Spleen (tissue), 11 donors: ENCODE measurements at regions not wholly inside any gene's neighbourhood (a gene's known extent, or its start where the extent isn't known, plus 50 kb on each side); places are given as distances from the start of the nearest gene placed in this dataset.

Experiments
- DNase-seq: peaks from one replicate; pipeline ENCODE4 v3.0.0-alpha.2; 2020
- H3K27ac ChIP-seq, 8 donors: fragments of 200-600 bp; sonication (generic) in 7 of 8; 1 replicate in 4 of 8; 2 replicates in 4 of 8; pipeline versions ENCODE4 v1.5.0 to v1.8.0; 2016 to 2021; ENCODE audit warnings: inconsistent platforms in 4 of 8, mild to moderate bottlenecking in 4 of 8, moderate library complexity in 1 of 8
- H3K27me3 ChIP-seq, 7 donors: fragments of 200-600 bp; sonication (generic) in 6 of 7; replicated peaks in 1 of 7; 1 replicate in 4 of 7; 2 replicates in 3 of 7; pipeline versions ENCODE4 v1.5.0 to v1.8.0; 2016 to 2021; ENCODE audit warnings: inconsistent platforms in 3 of 7, mild to moderate bottlenecking in 1 of 7
- H3K36me3 ChIP-seq, 6 donors: fragments of 200-600 bp; sonication (generic) in 5 of 6; 1 replicate in 4 of 6; 2 replicates in 2 of 6; pipeline versions ENCODE4 v1.5.0 to v1.8.0; 2016 to 2021; ENCODE audit warnings: inconsistent platforms in 2 of 6
- H3K4me1 ChIP-seq, 6 donors: fragments of 200-600 bp; sonication (generic) in 5 of 6; 1 replicate in 3 of 6; 2 replicates in 3 of 6; pipeline versions ENCODE4 v1.5.0 to v1.8.0; 2016 to 2021; ENCODE audit warnings: inconsistent platforms in 3 of 6
- H3K4me3 ChIP-seq, 8 donors: fragments of 200-600 bp; sonication (generic) in 7 of 8; 1 replicate in 4 of 8; 2 replicates in 4 of 8; pipeline versions ENCODE4 v1.5.0 to v1.8.0; 2016 to 2021; ENCODE audit warnings: inconsistent platforms in 4 of 8, mild to moderate bottlenecking in 4 of 8, moderate library complexity in 2 of 8
- H3K9me3 ChIP-seq, 8 donors: fragments of 200-600 bp; sonication (generic) in 7 of 8; 1 replicate in 4 of 8; 2 replicates in 4 of 8; pipeline versions ENCODE4 v1.5.0 to v1.8.0; 2016 to 2021; ENCODE audit warnings: inconsistent platforms in 4 of 8
- POLR2A ChIP-seq, 3 donors: fragments of 450-650 bp; IDR thresholded peaks; one replicate each; pipeline ENCODE4 v1.5.1; 2017; ENCODE audit warnings: antibody characterized with exemption in 3 of 3, mild to moderate bottlenecking in 1 of 3
- POLR2AphosphoS5 ChIP-seq, 3 donors: sonication (generic); formaldehyde crosslinking; IDR thresholded peaks; one replicate each; pipeline ENCODE4 v1.5.1; 2017; ENCODE audit warnings: antibody characterized with exemption in 3 of 3
- WGBS, 5 donors: extraction: QIAGEN DNeasy Blood & Tissue Kit in 3 of 5; methylation state at CpG; one replicate each; pipeline versions ENCODE4 v1.1.5 to v1.1.7; 2013 to 2018; 5-methylcytosine and 5-hydroxymethylcytosine counted together
- intact Hi-C: fragments of 100-400 bp; cut with DNase I; formaldehyde crosslinking; loops from one replicate; pipeline ENCODE4 v1.15.0; 2023; ENCODE audit warnings: low total_unique reads
- TF ChIP-seq, protein P1 (sequence below), 11 experiments: fragments of 200-600 bp in 7 of 11; fragments of 450-650 bp in 4 of 11; sonication (generic) in 4 of 11; IDR thresholded peaks in 8 of 11; conservative IDR thresholded peaks in 3 of 11; 1 replicate in 7 of 11; 2 replicates in 4 of 11; pipeline versions ENCODE4 v1.4.0 to v1.8.0; 2016 to 2021; ENCODE audit warnings: antibody characterized with exemption in 11 of 11, inconsistent platforms in 4 of 11, mild to moderate bottlenecking in 1 of 11
- donor health status: healthy with polysubstance abuse.
- donor health status: DM: no; HTN: no; CAD: no; lungs with moderate emphysema.
- donor health status: DM: no; HTN: no; CAD: no.
- donor health status: Bipolar disorder and iron deficiency.
- donor health status: healthy.
- donor health status: DM: no; HTN: no; CAD: no.
- donor health status: DM: yes; HTN: yes; CAD: no.

DNA sequence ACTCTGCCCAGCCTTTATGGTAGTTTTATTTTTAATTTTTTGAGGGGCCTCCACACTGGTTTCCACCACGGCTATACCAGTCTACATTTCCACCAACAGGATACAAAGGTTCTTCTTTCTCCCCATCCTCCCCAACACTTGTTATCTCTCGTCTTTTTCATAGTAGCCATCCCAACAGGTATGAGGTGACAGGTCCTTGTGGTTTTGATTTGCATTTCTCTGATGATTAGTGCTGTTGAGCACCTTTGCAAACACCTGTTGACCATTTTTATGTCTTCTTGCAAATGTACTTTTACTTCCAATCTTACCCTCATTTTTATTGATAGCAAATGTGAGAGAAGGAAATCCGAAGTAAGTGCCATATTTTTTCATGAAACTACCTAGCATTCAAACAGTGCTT is 195.4 kb upstream of the PREP start:
- intact Hi-C loops, result no loop called here
- Histone ChIP-seq H3K4me1 (no peaks in the 10 kb centered on the region), H3K4me3 (no peak overlapping the region), H3K27me3 (no peaks in the 10 kb centered on the region), H3K27ac (no peak overlapping the region), H3K36me3 (no peaks in the 10 kb centered on the region), H3K9me3 (no peaks in the 10 kb centered on the region)
- no peak for DNase-seq
- 71 to 89% (median 80%) methylated on average over 3 of the region's 3 CpGs for WGBS, 5 donors
- TF ChIP-seq, protein P1, sequence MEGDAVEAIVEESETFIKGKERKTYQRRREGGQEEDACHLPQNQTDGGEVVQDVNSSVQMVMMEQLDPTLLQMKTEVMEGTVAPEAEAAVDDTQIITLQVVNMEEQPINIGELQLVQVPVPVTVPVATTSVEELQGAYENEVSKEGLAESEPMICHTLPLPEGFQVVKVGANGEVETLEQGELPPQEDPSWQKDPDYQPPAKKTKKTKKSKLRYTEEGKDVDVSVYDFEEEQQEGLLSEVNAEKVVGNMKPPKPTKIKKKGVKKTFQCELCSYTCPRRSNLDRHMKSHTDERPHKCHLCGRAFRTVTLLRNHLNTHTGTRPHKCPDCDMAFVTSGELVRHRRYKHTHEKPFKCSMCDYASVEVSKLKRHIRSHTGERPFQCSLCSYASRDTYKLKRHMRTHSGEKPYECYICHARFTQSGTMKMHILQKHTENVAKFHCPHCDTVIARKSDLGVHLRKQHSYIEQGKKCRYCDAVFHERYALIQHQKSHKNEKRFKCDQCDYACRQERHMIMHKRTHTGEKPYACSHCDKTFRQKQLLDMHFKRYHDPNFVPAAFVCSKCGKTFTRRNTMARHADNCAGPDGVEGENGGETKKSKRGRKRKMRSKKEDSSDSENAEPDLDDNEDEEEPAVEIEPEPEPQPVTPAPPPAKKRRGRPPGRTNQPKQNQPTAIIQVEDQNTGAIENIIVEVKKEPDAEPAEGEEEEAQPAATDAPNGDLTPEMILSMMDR (IDR thresholded peaks at IDR 0.05 in 8 of 11, conservative IDR thresholded peaks at IDR 0.05 in 3 of 11), result no peak
- no peak for TF ChIP-seq POLR2AphosphoS5 (IDR thresholded peaks at IDR 0.05)
- no peak for TF ChIP-seq POLR2A (IDR thresholded peaks at IDR 0.05)

DNA sequence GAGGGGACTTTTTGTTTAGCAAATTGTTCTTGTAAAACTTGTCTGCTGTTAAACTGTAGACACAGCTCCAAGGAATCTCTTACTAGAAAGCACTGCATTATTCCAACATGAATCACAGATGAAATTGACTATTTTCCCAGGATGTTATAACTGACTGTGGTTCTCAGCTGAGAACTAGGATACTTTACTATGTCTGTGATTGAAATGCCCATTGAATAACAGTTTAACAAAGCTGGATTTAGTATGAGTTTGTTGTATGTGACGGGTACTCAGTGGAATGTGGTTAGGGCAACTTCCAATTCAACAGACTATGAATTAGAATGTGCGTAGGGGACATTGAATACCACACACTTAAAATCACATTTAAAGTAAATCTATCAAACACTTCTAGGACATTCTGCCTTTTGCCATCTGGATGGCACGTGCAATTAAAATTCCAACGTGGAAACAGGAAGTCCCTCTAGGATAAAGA is 193.4 kb upstream of the PREP start:
- no peaks in the 10 kb centered on the region for H3K27me3 ChIP-seq

DNA sequence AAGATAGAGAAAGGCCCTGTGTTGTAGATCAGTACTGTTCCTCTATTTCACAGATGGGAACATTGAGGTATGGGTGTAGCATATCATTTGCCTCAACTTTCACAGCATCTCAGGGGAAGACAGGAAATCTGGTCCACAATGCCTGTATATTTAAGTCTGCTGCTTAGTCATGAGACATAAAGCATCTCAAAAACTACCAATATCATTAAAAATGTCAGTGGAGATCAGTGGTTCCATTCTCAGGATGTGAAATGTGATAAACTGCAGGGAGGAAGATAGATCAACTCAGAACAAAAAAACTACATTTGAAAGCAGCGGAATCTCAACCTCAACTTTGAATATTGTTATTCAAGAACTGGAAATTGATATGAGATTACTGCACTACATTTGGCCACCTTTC is 192.9 kb upstream of the PREP start:
- no peak for DNase-seq
- Histone ChIP-seq H3K4me3 (no peak overlapping the region), H3K9me3 (no peaks in the 10 kb centered on the region), H3K27me3 (no peaks in the 10 kb centered on the region), H3K36me3 (no peaks in the 10 kb centered on the region), H3K27ac (no peak overlapping the region), H3K4me1 (peaks cover 0 to 8% (median 2%) of the 10 kb centered on the region in 6 donors)
- 91 to 97% (median 97%) methylated on average over 1 of the region's 1 CpG for WGBS, 5 donors
- intact Hi-C loops, result no loop called here
- TF ChIP-seq POLR2AphosphoS5 (IDR thresholded peaks at IDR 0.05) (no peak), POLR2A (IDR thresholded peaks at IDR 0.05) (no peak)
- TF ChIP-seq, protein P1 (IDR thresholded peaks at IDR 0.05 in 8 of 11, conservative IDR thresholded peaks at IDR 0.05 in 3 of 11), result no peak

More for the DNA sequence above, 193.4 kb upstream of the PREP start:
- TF ChIP-seq, protein P1 (IDR thresholded peaks at IDR 0.05 in 8 of 11, conservative IDR thresholded peaks at IDR 0.05 in 3 of 11), result no peak
- TF ChIP-seq POLR2AphosphoS5 (IDR thresholded peaks at IDR 0.05) (no peak), POLR2A (IDR thresholded peaks at IDR 0.05) (no peak)
- Histone ChIP-seq H3K9me3 (no peaks in the 10 kb centered on the region), H3K36me3 (no peaks in the 10 kb centered on the region), H3K27ac (no peak overlapping the region), H3K4me3 (no peak overlapping the region), H3K4me1 (peaks cover 0 to 3% (median 0%) of the 10 kb centered on the region in 6 donors)
- WGBS, 5 donors, result 59 to 73% (median 69%) methylated on average over 4 of the region's 4 CpGs
- intact Hi-C loops, result no loop called here
- no peak for DNase-seq

DNA sequence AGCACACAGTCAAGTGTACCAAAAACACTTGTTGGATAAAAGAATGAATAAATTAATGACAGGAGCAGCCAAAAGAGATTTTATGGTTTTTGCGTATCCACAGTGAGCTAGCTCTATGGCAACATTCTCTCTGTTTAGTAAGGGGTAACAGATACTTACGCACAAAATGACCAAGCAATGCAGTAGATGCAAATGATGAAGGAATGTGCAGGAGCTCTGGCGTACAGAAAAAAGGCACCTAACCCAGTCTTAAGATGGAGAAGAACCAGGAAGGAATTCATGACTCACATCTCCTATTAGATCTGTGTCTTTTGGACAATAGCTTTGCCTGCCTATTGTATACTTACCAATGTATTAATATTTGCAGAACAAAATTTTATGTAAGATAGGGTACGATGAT is 191.9 kb upstream of the PREP start:
- intact Hi-C loops, result no loop called here
- H3K36me3 ChIP-seq, result no peaks in the 10 kb centered on the region
- TF ChIP-seq POLR2AphosphoS5 (IDR thresholded peaks at IDR 0.05) (no peak), POLR2A (IDR thresholded peaks at IDR 0.05) (no peak)
- TF ChIP-seq, protein P1 (IDR thresholded peaks at IDR 0.05 in 8 of 11, conservative IDR thresholded peaks at IDR 0.05 in 3 of 11), result no peak
- H3K27me3 ChIP-seq, result no peaks in the 10 kb centered on the region
- peaks cover 0 to 9% (median 2%) of the 10 kb centered on the region in 6 donors for H3K4me1 ChIP-seq
- 83 to 95% (median 93%) methylated on average over 4 of the region's 4 CpGs for WGBS, 5 donors
- H3K4me3 ChIP-seq, result no peak overlapping the region
- no peak for DNase-seq
- no peaks in the 10 kb centered on the region for H3K9me3 ChIP-seq
- H3K27ac ChIP-seq, result no peak overlapping the region
